Effector memory CD8-positive, alpha-beta T cell (primary cell): ENCODE measurements at regions not wholly inside any gene's neighbourhood (a gene's known extent, or its start where the extent isn't known, plus 50 kb on each side); places are given as distances from the start of the nearest gene placed in this dataset.

Experiments used
- ATAC-seq: fragments of 150-1000 bp; cut with Tn5 transposase; replicated peaks from 2 replicates; pipeline ENCODE4 v1.10.0; 2021; ENCODE audit warnings: mild to moderate bottlenecking, moderate library complexity
- DNase-seq, 3 experiments: peaks; one replicate each; pipeline ENCODE4 v3.0.0; 2021
- H3K27ac Mint-ChIP-seq, 2 donors: one replicate each; pipeline ENCODE4 v1.8.0; 2022; ENCODE audit warnings: mild to moderate bottlenecking in 2 of 2, mixed read lengths in 2 of 2, moderate library complexity in 2 of 2
- H3K27me3 Mint-ChIP-seq, 2 donors: one replicate each; pipeline ENCODE4 v1.8.0; 2022; ENCODE audit warnings: mixed read lengths in 2 of 2
- H3K36me3 Mint-ChIP-seq: one replicate; pipeline ENCODE4 v1.8.0; 2022; ENCODE audit warnings: mild to moderate bottlenecking, moderate library complexity, mixed read lengths; ENCODE audit not compliant: insufficient read depth
- H3K4me1 Mint-ChIP-seq, 2 donors: one replicate each; pipeline ENCODE4 v1.8.0; 2022; ENCODE audit warnings: low read depth in 2 of 2, mixed read lengths in 2 of 2
- H3K4me3 Mint-ChIP-seq, 2 donors: one replicate each; pipeline ENCODE4 v1.8.0; 2022; ENCODE audit warnings: mild to moderate bottlenecking in 2 of 2, mixed read lengths in 2 of 2, moderate library complexity in 2 of 2
- H3K9me3 Mint-ChIP-seq, 2 donors: one replicate each; pipeline ENCODE4 v1.8.0; 2022; ENCODE audit warnings: mixed read lengths in 2 of 2

- H3K27ac Mint-ChIP-seq, result no peak overlapping the region
- H3K4me3 Mint-ChIP-seq, result no peak overlapping the region
- ATAC-seq, result no peak
Observed at GRCh38 chr1:162926906-162927305, 65.9 kb upstream of the CCDC190 start.

GRCh38 chr1:162924179-162924578 is 63.2 kb upstream of the CCDC190 start:
- Mint-ChIP-seq H3K27me3 (peaks cover 30 to 51% of the 10 kb centered on the region in 2 donors), H3K36me3 (no peaks in the 10 kb centered on the region), H3K9me3 (no peaks in the 10 kb centered on the region), H3K4me3 (no peak overlapping the region), H3K27ac (no peak overlapping the region), H3K4me1 (no peaks in the 10 kb centered on the region)
- DNase-seq (no peak), ATAC-seq (no peak)

More at GRCh38 chr1:162926906-162927305, 65.9 kb upstream of the CCDC190 start:
- Mint-ChIP-seq H3K9me3 (no peaks in the 10 kb centered on the region), H3K4me1 (no peaks in the 10 kb centered on the region), H3K27me3 (peaks cover 31 to 41% of the 10 kb centered on the region in 2 donors), H3K36me3 (no peaks in the 10 kb centered on the region)
- no peak for DNase-seq

- H3K36me3 Mint-ChIP-seq, result no peaks in the 10 kb centered on the region
- DNase-seq (no peak), ATAC-seq (no peak)
- H3K9me3 Mint-ChIP-seq, result no peaks in the 10 kb centered on the region
- no peak overlapping the region for H3K27ac Mint-ChIP-seq
- H3K27me3 Mint-ChIP-seq, result peaks cover 41 to 71% of the 10 kb centered on the region in 2 donors
- no peaks in the 10 kb centered on the region for H3K4me1 Mint-ChIP-seq
- H3K4me3 Mint-ChIP-seq, result no peak overlapping the region
Observed at GRCh38 chr1:162922201-162922600, 61.2 kb upstream of the CCDC190 start.

GRCh38 chr1:162921311-162921710 is 60.3 kb upstream of the CCDC190 start:
- no peak for DNase-seq
- peaks cover 48 to 77% of the 10 kb centered on the region in 2 donors for H3K27me3 Mint-ChIP-seq
- H3K4me3 Mint-ChIP-seq, result no peak overlapping the region
- no peak overlapping the region for H3K27ac Mint-ChIP-seq
- peaks cover 0 to 1% of the 10 kb centered on the region in 2 donors for H3K9me3 Mint-ChIP-seq
- no peaks in the 10 kb centered on the region for H3K4me1 Mint-ChIP-seq
- no peak for ATAC-seq
- H3K36me3 Mint-ChIP-seq, result no peaks in the 10 kb centered on the region

- H3K27me3 Mint-ChIP-seq, result peaks cover 49 to 70% of the 10 kb centered on the region in 2 donors
- no peaks in the 10 kb centered on the region for H3K36me3 Mint-ChIP-seq
- no peak for ATAC-seq
- no peak overlapping the region for H3K4me3 Mint-ChIP-seq
- no peak overlapping the region for H3K27ac Mint-ChIP-seq
- no peak for DNase-seq
- peaks cover 0 to 2% of the 10 kb centered on the region in 2 donors for H3K9me3 Mint-ChIP-seq
- H3K4me1 Mint-ChIP-seq, result no peaks in the 10 kb centered on the region
Observed at GRCh38 chr1:162919034-162919433, 58.1 kb upstream of the CCDC190 start.

GRCh38 chr1:162918151-162918754 is 57.3 kb upstream of the CCDC190 start:
- Mint-ChIP-seq H3K4me3 (no peak overlapping the region), H3K27ac (no peak overlapping the region), H3K9me3 (peaks cover 0 to 2% of the 10 kb centered on the region in 2 donors), H3K4me1 (no peaks in the 10 kb centered on the region), H3K27me3 (peaks cover 49 to 70% of the 10 kb centered on the region in 2 donors), H3K36me3 (no peaks in the 10 kb centered on the region)
- no peak for ATAC-seq
- DNase-seq, result no peak

GRCh38 chr1:162916821-162917613 is 56.0 kb upstream of the CCDC190 start:
- Mint-ChIP-seq H3K4me1 (no peaks in the 10 kb centered on the region), H3K27me3 (peaks cover 56 to 63% of the 10 kb centered on the region in 2 donors), H3K4me3 (no peak overlapping the region), H3K9me3 (peaks cover 7 to 8% of the 10 kb centered on the region in 2 donors), H3K27ac (no peak overlapping the region), H3K36me3 (no peaks in the 10 kb centered on the region)
- DNase-seq (no peak), ATAC-seq (no peak)

- DNase-seq (no peak), ATAC-seq (no peak)
- H3K27me3 Mint-ChIP-seq, result peaks cover 56 to 57% of the 10 kb centered on the region in 2 donors
- H3K36me3 Mint-ChIP-seq, result no peaks in the 10 kb centered on the region
- no peak overlapping the region for H3K27ac Mint-ChIP-seq
- H3K4me3 Mint-ChIP-seq, result no peak overlapping the region
- peaks cover 7 to 9% of the 10 kb centered on the region in 2 donors for H3K9me3 Mint-ChIP-seq
- no peaks in the 10 kb centered on the region for H3K4me1 Mint-ChIP-seq
Observed at GRCh38 chr1:162916407-162916806, 55.4 kb upstream of the CCDC190 start.

GRCh38 chr1:162914601-162915000 is 53.6 kb upstream of the CCDC190 start:
- Mint-ChIP-seq H3K27ac (no peak overlapping the region), H3K9me3 (peaks cover 7 to 9% of the 10 kb centered on the region in 2 donors), H3K4me1 (no peaks in the 10 kb centered on the region), H3K4me3 (no peak overlapping the region), H3K27me3 (peaks cover 48 to 51% of the 10 kb centered on the region in 2 donors), H3K36me3 (no peaks in the 10 kb centered on the region)
- DNase-seq, result no peak
- ATAC-seq, result no peak

- no peak overlapping the region for H3K27ac Mint-ChIP-seq
- ATAC-seq, result no peak
- H3K9me3 Mint-ChIP-seq, result peaks cover 7 to 9% of the 10 kb centered on the region in 2 donors
- H3K4me3 Mint-ChIP-seq, result no peak overlapping the region
- no peaks in the 10 kb centered on the region for H3K4me1 Mint-ChIP-seq
- peaks cover 38 to 47% of the 10 kb centered on the region in 2 donors for H3K27me3 Mint-ChIP-seq
- no peaks in the 10 kb centered on the region for H3K36me3 Mint-ChIP-seq
- no peak for DNase-seq
Observed at GRCh38 chr1:162913345-162913744, 52.4 kb upstream of the CCDC190 start.

- DNase-seq (no peak), ATAC-seq (no peak)
- no peak overlapping the region for H3K27ac Mint-ChIP-seq
- H3K4me1 Mint-ChIP-seq, result no peaks in the 10 kb centered on the region
- H3K27me3 Mint-ChIP-seq, result peaks cover 26 to 35% of the 10 kb centered on the region in 2 donors
- peaks cover 7 to 9% of the 10 kb centered on the region in 2 donors for H3K9me3 Mint-ChIP-seq
- H3K36me3 Mint-ChIP-seq, result no peaks in the 10 kb centered on the region
- H3K4me3 Mint-ChIP-seq, result no peak overlapping the region
Observed at GRCh38 chr1:162912061-162912667, 51.2 kb upstream of the CCDC190 start.
